HG03066 (cell line): ENCODE measurements at regions not wholly inside any gene's neighbourhood (a gene's known extent, or its start where the extent isn't known, plus 50 kb on each side); places are given as distances from the start of the nearest gene placed in this dataset.
"Not testable (repeated sequence)": the region's sequence is repeated elsewhere in the genome, so short reads cannot be mapped to it uniquely, and the experiment has no call there.

Experiments used
- ATAC-seq: cut with Tn5 transposase; IDR thresholded peaks from one replicate; pipeline ENCODE4 v1.9.1; 2021; ENCODE audit warnings: low read depth; ENCODE audit not compliant: unreplicated experiment

- ATAC-seq: no peak
These were observed 315.2 kb upstream of the NOX3 start for GRCh38 chr6:155770856-155771255.

DNA sequence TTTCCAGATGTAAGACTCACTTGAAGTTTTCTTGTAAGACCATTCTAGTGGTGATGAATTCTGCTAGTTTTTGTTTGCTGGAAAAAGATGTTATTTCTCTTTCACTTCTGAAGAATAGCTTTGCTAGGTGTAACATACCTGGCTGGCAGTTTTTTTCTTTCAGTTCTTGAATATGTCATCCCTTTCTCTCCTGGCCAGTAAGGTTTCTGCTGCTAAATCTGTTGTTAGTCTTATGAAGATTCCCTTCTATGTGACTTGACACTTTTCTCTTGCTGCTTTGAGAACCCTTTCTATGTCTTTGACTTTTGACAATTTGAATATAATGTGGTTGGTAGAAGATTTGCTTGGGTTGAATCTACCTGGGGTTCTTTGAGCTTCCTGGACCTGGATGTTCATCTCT lies 314.7 kb upstream of the NOX3 start:
- no peak for ATAC-seq

DNA sequence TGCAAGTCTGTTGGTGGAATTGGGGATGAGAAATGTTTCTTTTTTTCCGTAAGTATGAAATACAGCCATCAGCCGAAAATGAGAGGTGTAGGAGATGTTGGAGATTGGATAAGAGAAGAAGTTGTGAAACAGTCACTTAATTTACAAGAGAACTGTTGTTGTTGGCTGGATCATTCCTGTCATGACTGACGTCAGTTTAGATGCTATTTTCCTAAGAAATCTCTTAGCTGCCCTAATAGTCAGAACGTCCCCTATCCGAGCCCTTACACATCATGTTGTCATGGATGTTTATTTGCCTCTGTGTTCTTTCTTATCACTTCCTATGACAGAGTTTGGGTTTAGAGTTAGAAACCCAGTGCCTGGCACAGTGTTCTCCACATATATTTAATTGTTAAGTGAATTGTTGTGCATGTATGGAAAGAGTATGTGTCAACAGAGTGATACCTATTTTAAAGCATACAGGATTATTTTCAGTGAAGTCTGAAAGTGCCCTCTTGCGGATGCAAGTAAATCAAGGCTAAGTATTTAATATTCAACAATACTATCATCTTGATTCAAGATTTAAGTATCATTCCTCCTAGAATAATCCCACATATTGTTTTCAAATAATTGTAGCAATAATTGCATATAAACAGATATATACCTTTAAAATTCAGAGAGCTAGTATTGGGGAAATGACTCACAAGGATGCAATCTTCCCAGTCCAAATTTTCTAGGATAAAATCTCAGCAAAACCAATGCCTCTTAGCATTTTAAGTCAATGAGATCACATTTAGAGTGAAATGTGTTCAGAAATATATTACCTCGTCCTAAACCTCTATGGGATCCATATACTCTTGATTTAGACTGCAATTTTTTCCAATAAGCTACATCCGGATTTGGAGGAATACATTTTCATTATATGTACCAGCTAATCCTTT lies 309.9 kb upstream of the NOX3 start:
- ATAC-seq: no peak

DNA sequence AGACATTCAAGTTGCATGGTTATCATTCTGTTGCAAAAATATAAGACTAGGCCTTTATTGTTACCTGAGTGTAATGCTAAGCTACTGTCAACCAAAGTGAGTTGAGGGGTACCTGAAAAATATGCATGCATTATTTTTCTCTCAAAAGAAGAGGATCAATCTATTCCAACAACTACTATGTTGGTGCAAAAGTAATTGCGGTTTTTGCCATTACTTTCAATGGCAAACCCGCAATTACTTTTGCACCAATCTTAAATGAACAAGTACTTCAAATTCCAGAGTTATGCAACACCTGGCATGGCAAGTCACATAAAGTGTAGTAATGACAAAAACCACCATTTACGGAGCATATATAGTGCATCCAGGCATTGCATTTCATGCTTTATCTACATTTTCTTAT lies 307.0 kb upstream of the NOX3 start:
- no peak for ATAC-seq

DNA sequence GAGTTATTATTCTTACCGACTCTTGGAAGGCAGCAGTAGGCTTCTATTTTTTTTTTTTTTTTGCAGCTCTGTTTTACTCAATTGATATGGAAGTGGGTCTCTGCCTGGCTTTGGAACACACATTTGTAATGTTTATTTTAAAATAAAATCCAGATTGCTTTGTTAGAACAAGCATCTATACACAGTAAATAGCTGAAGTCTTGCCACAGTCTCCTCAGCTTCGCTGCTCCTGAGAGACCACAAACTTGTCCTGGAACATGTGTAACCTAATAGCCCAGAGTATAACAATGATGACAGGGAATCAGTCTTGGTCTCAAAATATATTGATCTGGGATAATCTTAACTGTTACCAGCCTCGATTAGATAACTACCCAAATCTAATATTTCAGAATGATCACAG lies 299.8 kb upstream of the NOX3 start:
- no peak for ATAC-seq

GRCh38 chr6:155748778-155749177 lies 293.1 kb upstream of the NOX3 start:
- not testable (repeated sequence) for ATAC-seq

DNA sequence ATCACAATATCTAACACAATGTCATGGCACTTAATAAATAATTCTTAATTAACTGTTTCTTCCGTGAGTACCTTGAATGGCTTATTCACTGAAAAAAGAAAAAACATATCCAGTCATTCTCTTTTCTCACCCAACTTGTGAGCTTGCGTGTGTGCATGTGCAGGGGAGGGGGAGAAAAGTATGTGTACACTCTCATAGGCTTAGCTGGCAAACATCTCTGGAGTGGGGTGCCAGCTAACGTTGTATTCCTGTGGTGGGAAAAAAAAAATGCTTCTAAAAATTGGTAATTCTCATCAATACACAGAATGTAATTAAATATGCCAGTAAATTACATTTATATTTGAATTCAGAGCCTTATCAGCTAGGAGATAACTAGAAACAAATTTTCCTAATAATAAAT lies 291.9 kb upstream of the NOX3 start:
- ATAC-seq: no peak

DNA sequence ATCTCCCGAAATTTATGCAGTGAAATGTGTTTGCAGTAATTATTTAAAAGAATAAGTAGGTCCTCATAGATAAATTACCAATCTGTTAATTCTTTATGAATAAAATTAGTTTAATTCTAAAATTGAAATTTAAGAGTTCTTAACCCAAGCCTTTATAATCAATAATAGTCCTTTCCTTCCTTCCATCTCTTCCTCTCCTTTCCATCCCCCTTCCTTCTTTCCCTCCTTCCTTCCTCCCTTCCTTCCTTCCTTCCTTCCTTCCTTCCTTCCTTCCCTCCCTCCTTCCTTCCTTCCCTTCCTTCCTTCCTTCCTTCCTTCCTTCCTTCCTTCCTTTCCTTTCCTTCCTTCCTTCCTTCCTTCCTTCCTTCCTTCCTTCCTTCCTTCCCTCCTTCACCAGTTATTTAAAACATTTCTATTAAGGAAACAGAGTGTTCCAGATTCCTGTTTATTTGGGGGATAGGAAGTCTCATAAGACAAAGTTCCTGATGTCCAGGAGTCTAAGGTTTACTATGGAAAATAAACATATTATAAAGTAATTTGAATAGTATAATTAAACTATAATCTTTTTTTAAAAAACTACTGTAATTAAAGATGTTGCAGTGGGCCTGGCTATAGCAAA lies 285.3 kb upstream of the NOX3 start:
- ATAC-seq: no peak

GRCh38 chr6:155738602-155739105 lies 283.0 kb upstream of the NOX3 start:
- no peak for ATAC-seq

DNA sequence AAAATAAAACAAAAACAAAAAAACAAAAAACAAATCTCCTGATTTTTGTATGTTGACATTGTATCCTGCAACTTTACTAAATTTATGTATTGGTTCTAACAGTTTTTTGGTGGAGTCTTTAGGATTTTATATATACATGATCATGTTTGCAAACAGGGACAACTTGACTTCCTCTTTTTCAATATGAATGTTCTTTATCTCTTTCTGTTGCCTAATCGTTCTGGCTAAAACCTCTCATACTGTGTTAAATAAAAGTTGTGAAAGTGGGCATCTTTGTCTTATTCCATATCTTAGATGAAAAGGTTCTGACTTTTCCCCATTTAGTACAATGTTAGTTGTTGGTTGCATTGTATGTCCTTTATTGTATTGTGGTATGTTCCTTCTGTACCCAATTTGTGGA lies 261.7 kb upstream of the NOX3 start:
- no peak for ATAC-seq

- no peak for ATAC-seq
These were observed 255.1 kb upstream of the NOX3 start for GRCh38 chr6:155710704-155711103.

GRCh38 chr6:155709262-155709661 lies 253.6 kb upstream of the NOX3 start:
- ATAC-seq: no peak

GRCh38 chr6:155708100-155708499 lies 252.5 kb upstream of the NOX3 start:
- no peak for ATAC-seq

DNA sequence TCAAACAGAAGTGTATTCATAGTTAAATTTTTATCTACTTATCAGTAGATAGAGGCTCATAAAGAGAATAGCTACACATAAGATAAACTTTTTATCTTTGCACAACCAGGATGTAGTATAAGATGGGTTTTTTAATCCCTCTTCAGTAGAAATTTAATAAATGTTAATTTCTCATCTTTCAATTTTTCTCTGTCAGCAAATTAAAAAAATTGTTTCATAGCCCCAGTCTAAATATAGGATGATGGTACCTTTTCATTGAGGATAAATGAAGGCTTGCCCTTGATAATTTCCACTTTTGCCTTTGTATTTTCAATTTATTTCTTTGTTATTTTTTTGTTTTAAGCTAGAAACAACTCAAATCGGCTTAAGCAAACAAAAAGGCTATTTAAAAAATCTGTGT lies 251.2 kb upstream of the NOX3 start:
- ATAC-seq: no peak

- no peak for ATAC-seq
These were observed 250.7 kb upstream of the NOX3 start for GRCh38 chr6:155706341-155706740.

GRCh38 chr6:155701342-155701741 lies 245.7 kb upstream of the NOX3 start:
- ATAC-seq: no peak

GRCh38 chr6:155695495-155695894 lies 239.9 kb upstream of the NOX3 start:
- ATAC-seq: no peak

GRCh38 chr6:155694419-155694790 lies 238.8 kb upstream of the NOX3 start:
- ATAC-seq: no peak

DNA sequence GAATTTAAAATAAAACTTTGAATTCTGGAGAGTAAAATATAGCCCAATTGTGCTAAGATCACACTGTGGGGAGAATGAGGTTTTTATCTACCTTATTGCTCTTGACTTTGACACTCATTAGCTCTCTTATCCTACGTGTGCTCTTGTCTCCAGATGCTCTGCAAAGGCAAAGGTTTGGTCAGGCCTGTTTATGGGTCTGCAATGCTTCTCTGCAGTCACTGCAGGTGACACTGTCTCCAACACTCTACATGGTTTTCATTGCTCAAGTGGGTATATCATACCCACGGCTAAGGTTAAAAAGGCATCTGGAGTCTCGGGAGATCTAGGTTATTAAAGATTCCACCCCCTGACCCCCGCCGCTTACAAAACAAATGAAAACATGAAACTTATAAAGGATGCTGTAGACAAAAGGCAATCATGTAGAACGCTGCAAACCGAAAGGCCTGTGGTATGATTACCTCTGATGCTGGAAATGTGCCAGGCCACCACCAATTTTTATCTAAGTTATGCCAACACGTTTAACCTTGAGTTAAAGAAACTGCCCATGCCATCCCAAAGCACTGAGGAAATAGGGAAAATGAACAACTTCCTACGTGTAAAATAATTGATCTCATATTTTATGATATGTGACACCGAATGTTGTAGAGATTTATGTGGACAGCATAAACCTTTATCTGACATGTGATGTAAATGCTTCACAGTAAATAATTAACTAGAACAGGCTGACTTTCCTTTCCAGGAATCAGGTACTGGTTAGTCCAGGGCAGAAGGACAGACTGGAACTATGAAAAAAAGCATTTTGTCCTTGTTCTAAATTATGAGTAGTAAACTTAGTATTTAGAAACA lies 238.2 kb upstream of the NOX3 start:
- ATAC-seq: no peak

GRCh38 chr6:155690820-155691219 lies 235.2 kb upstream of the NOX3 start:
- no peak for ATAC-seq

GRCh38 chr6:155687645-155688044 lies 232.0 kb upstream of the NOX3 start:
- no peak for ATAC-seq
